Cardiac muscle cell (in vitro differentiated cells and primary cell): ENCODE measurements at regions not wholly inside any gene's neighbourhood (a gene's known extent, or its start where the extent isn't known, plus 50 kb on each side); places are given as distances from the start of the nearest gene placed in this dataset.

Source experiments
- DNase-seq, 2 donors: peaks; one replicate each; pipeline versions ENCODE4 v3.0.0 to v3.0.0-alpha.2; 2010 to 2017; ENCODE audit warnings: low read depth in 1 of 2, low spot score in 1 of 2
- H3K27ac ChIP-seq: fragments of 200-600 bp; sonication (generic); 2 replicates; pipeline ENCODE4 v1.5.1; 2016
- H3K27me3 ChIP-seq: fragments of 200-600 bp; sonication (generic); 2 replicates; pipeline ENCODE4 v1.6.0; 2016; ENCODE audit warnings: control low read depth
- H3K36me3 ChIP-seq: fragments of 200-600 bp; sonication (generic); 2 replicates; pipeline ENCODE4 v1.5.1; 2016; ENCODE audit warnings: control low read depth
- H3K4me1 ChIP-seq: fragments of 200-600 bp; sonication (generic); 2 replicates; pipeline ENCODE4 v1.8.1; 2017; ENCODE audit warnings: low read depth, mild to moderate bottlenecking, mixed run types
- H3K4me3 ChIP-seq: fragments of 200-600 bp; sonication (generic); 2 replicates; pipeline ENCODE4 v1.5.1; 2016; ENCODE audit warnings: mild to moderate bottlenecking
- H3K9me3 ChIP-seq: fragments of 200-600 bp; sonication (generic); 2 replicates; pipeline ENCODE4 v1.5.1; 2017; ENCODE audit warnings: low read depth, mild to moderate bottlenecking, control low read depth
- CTCF ChIP-seq: IDR thresholded peaks from 2 replicates; pipeline ENCODE4 v1.5.1; 2012; ENCODE audit warnings: low read depth, mild to moderate bottlenecking, low read length

DNA sequence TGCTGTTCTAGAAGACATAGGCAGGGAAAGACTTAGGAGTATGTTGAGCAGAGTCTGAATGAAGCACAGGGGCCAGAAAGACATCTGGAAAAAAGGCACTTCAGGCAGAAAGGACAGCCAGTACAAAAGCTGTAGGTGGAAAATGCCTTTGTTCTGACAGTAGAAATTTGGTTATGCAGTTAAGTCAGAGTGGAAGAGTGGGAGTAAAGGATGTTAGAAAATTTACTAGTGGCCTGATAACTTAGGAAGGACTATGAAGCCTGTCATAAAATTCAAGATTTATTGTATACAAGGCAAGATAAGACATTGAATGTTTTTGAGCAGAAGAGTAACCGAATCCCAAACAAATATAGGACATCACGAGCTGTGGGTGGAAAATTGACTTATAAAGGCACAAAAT lies 987.9 kb downstream of the PLA2G4A start:
- Histone ChIP-seq H3K27ac (no peak overlapping the region), H3K36me3 (no peaks in the 10 kb centered on the region), H3K4me3 (no peak overlapping the region), H3K4me1 (no peaks in the 10 kb centered on the region), H3K9me3 (no peaks in the 10 kb centered on the region), H3K27me3 (no peaks in the 10 kb centered on the region)
- no peak for TF ChIP-seq CTCF
- no peak for DNase-seq

GRCh38 chr1:187817782-187818181 lies 989.0 kb downstream of the PLA2G4A start:
- H3K4me3 ChIP-seq = no peak overlapping the region
- no peaks in the 10 kb centered on the region for H3K27me3 ChIP-seq
- no peaks in the 10 kb centered on the region for H3K9me3 ChIP-seq
- no peaks in the 10 kb centered on the region for H3K4me1 ChIP-seq
- TF ChIP-seq CTCF = no peak
- DNase-seq = no peak
- no peak overlapping the region for H3K27ac ChIP-seq
- H3K36me3 ChIP-seq = no peaks in the 10 kb centered on the region

- Histone ChIP-seq H3K9me3 (no peaks in the 10 kb centered on the region), H3K27ac (no peak overlapping the region), H3K4me1 (no peaks in the 10 kb centered on the region), H3K27me3 (no peaks in the 10 kb centered on the region), H3K4me3 (no peak overlapping the region), H3K36me3 (no peaks in the 10 kb centered on the region)
- no peak for DNase-seq
- TF ChIP-seq CTCF = no peak
These were observed 990.3 kb downstream of the PLA2G4A start for GRCh38 chr1:187819086-187819485.

GRCh38 chr1:187836557-187836956 lies 1007.8 kb downstream of the PLA2G4A start:
- Histone ChIP-seq H3K36me3 (no peaks in the 10 kb centered on the region), H3K4me3 (no peak overlapping the region), H3K27ac (no peak overlapping the region), H3K4me1 (peaks cover 15% of the 10 kb centered on the region), H3K27me3 (no peaks in the 10 kb centered on the region), H3K9me3 (no peaks in the 10 kb centered on the region)
- no peak for DNase-seq
- TF ChIP-seq CTCF = no peak

- H3K4me3 ChIP-seq = no peak overlapping the region
- peaks cover 15% of the 10 kb centered on the region for H3K4me1 ChIP-seq
- H3K36me3 ChIP-seq = no peaks in the 10 kb centered on the region
- no peaks in the 10 kb centered on the region for H3K9me3 ChIP-seq
- TF ChIP-seq CTCF = no peak
- H3K27me3 ChIP-seq = no peaks in the 10 kb centered on the region
- H3K27ac ChIP-seq = no peak overlapping the region
- DNase-seq = no peak
These were observed 1009.0 kb downstream of the PLA2G4A start for GRCh38 chr1:187837787-187838186.
